GM18498 (cell line): ENCODE measurements at regions not wholly inside any gene's neighbourhood (a gene's known extent, or its start where the extent isn't known, plus 50 kb on each side); places are given as distances from the start of the nearest gene placed in this dataset.

Source experiments
- ATAC-seq: cut with Tn5 transposase; IDR thresholded peaks from one replicate; pipeline ENCODE4 v1.9.1; 2021; ENCODE audit warnings: mild to moderate bottlenecking, moderate library complexity; ENCODE audit not compliant: unreplicated experiment

GRCh38 chr2:19664646-19665045 lies 237.1 kb downstream of the TTC32 start:
- ATAC-seq = no peak

GRCh38 chr2:19659024-19659792 lies 242.6 kb downstream of the TTC32 start:
- ATAC-seq = no peak

GRCh38 chr2:19656011-19656410 lies 245.8 kb downstream of the TTC32 start:
- no peak for ATAC-seq

GRCh38 chr2:19654310-19655090 lies 247.3 kb downstream of the TTC32 start:
- ATAC-seq = no peak

- no peak for ATAC-seq
Observed at GRCh38 chr2:19653509-19653908, 248.3 kb downstream of the TTC32 start.

- ATAC-seq = no peak
Observed at GRCh38 chr2:19652811-19653210, 249.0 kb downstream of the TTC32 start.

DNA sequence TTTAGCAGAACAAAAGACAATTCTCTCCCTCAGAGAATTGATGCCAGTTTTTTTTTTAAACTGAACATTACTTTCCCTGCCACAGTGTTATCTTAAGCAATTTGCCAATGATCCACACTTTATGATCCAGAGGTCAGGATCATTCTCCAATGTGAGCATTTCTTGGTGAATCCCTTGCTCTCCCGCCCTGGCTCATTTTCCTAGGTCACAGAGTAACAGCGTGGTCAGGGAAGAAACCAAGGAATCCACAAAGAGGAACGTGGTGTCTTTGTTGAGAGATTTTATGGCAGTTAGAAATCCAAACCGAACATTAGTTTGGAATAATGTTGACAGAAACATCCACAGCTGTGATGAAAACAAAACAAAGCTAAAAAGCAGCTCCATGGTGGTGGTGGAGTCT lies 250.3 kb downstream of the TTC32 start:
- ATAC-seq = no peak

DNA sequence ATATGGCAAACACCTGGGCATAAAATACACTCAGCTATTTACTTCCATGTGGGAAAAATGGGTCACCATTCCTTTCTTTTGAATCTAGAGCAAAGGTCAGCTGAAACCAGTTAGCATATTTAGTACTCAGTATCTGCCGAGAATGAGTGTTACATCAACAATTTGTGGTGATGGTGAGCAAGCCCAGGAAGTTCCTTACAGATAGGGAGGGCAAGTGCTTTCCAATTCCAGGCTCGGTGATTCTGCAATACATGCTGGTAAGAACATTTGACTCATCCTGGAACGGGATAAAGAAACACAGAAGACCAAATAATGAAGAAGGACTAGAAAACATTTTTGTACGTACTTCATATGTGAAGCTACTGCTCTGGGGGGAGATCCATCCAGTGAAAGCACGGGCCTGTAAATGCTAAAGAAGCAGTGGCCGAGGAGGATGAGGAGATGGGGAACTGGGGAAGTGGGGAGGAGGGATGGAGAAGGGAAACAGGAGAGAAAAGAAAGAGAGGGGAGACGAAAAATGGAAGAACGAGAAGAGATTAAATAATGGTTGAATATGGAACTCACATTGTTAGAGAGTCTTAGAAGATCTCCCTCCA lies 251.9 kb downstream of the TTC32 start:
- no peak for ATAC-seq

GRCh38 chr2:19649142-19649541 lies 252.6 kb downstream of the TTC32 start:
- ATAC-seq = no peak

DNA sequence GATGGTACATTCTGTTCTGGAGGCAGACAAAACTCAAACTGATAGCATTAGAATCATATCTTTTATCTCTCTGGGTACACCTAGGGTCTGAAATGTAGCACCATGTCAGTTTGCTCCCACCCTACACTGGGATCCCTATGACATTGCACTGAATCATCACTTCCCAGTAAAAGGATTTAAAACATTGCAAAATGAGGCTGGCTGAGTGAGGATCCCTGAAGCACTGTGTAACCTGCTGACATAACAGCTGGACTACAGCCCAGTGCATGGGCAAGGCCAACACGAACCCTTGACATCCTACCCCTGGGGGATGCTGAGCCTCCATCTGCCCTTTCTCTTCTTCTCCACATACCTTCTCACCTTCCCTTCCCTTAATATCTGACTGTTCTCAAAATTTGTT lies 253.2 kb downstream of the TTC32 start:
- no peak for ATAC-seq

DNA sequence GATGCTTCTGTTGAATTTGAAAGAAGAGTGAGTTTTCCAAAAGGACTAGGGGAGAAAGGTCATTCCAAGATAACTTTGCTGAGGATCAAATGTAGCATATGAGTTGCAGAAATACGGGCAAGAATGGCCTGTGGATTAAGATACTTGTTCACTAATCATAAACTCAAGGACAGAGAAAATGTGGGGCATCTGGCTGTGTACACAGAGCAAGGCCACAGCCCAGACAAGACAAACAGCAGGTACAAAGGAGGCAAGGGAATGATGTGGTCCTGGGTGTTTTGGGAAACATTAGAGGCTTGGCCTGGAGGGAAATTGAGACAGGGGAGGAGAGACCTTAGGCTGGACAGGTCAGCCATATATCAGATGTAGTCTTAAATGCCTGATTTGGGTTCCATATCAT lies 254.8 kb downstream of the TTC32 start:
- no peak for ATAC-seq

GRCh38 chr2:19644763-19645162 lies 257.0 kb downstream of the TTC32 start:
- no peak for ATAC-seq

DNA sequence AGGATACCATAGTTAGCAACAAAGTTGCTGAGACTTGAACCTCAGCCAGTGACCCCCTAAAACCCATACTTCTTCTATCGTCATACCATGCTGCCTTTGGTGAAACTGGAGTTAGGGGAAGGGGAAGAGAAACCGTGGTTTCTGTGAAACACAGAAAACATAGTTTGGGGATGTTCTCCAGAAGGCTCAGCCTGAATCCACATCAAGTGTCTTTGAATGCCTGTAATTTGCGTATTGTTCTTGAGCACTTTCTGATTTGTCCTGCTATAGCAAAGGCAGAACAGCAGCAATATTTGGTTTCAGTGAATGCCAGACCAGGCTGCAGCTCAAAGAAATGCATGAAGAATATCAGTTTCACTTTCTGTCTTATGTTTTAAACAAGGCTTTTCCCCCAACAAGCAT lies 258.7 kb downstream of the TTC32 start:
- peak; percentile 78 for ATAC-seq

GRCh38 chr2:19642501-19642900 lies 259.3 kb downstream of the TTC32 start:
- ATAC-seq = no peak

DNA sequence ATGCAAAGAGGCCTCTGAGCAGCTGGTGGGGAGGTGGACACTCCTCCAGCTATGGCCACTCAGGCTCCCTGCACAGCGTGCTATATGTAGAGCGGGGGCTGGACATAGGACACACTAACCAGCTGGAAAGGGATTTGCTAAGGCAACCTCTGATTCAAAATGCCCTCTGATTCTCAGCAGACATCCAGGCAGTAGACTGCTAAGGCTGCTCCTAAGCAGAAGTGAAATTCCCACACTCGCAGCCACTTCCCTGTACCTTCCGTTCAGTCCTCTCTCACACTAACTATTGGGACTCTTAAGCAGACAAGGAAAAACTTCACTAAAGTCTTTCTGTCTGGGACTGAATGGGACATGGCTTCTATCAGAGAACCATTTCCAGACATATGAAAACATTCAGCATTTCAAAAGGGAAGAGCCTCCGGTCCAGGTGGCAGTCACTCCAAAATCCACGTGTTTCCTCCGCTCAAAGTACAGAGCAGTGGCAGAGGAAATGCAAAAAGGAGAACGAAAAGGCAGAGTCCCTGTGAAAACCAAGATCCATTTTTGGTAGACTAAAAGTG lies 265.8 kb downstream of the TTC32 start:
- no peak for ATAC-seq

DNA sequence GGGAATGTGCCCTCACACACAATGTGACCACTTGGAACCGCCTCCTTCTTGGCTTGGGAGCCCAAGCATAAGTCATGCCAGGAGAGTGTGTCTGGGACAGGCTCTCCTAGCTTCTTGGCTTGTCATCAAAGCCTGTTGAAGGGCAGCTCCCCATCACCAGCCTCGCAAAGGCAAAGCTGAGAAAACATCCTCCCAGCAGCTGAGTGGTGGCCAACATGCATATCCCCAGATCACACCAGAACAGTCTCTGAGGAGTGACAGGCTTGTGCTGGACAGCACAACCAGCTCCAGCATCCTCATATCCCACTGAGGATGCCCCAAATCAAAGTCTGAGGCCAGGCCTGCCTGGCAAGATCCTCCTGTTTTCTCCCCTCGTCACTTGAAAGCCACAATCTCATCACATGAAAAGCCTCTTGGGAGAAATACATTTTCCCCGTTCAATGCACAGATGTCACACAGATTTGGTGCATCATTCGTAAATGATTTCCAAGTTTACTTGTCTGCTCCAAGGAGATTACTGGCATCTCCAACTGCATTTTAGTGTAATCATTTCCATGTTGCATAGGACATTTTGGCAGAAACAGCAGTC lies 269.3 kb downstream of the TTC32 start:
- no peak for ATAC-seq

DNA sequence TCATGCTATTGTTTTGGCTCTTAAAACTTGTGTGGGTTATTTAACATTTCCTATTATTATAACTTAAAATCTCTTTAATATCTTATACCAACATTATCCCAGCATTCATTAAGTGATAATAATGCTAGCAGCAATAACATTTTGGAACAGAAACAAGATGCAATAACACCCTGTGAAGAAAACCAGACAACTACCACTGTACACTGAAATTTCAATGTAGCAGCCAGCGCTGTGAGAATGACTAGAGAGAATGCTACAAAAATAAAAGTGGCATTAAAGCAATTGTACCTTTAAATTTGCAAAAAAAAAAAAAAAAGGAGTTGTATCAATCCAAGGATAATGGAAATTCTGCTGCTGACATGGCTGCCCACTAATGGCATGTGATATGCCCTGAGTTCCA lies 269.9 kb downstream of the TTC32 start:
- no peak for ATAC-seq

GRCh38 chr2:19630921-19631320 lies 270.9 kb downstream of the TTC32 start:
- ATAC-seq = no peak

GRCh38 chr2:19627359-19627758 lies 268.9 kb upstream of the OSR1 start:
- no peak for ATAC-seq

GRCh38 chr2:19623488-19623887 lies 265.1 kb upstream of the OSR1 start:
- ATAC-seq = no peak

- no peak for ATAC-seq
Observed at GRCh38 chr2:19617257-19617848, 258.9 kb upstream of the OSR1 start.
